Right lung (tissue), 2 donors: ENCODE measurements at regions not wholly inside any gene's neighbourhood (a gene's known extent, or its start where the extent isn't known, plus 50 kb on each side); places are given as distances from the start of the nearest gene placed in this dataset.

Source experiments
- DNase-seq, 2 donors: peaks; one replicate each; pipeline ENCODE4 v3.0.0-alpha.2; 2013

- no peak for DNase-seq
These were observed 51.0 kb upstream of the CEP162 start for GRCh38 chr6:84278321-84278998.
